GM06990 (cell line): ENCODE measurements at regions not wholly inside any gene's neighbourhood (a gene's known extent, or its start where the extent isn't known, plus 50 kb on each side); places are given as distances from the start of the nearest gene placed in this dataset.

Experiments used
- DNase-seq: peaks from one replicate; pipeline ENCODE4 v3.0.0-alpha.2; 2011; ENCODE audit not compliant: insufficient read length; ENCODE audit errors: extremely low read depth
- H3K27me3 ChIP-seq: replicated peaks from 2 replicates; pipeline ENCODE4 v1.6.0; 2011; ENCODE audit warnings: low read length; ENCODE audit not compliant: control insufficient read depth, insufficient read depth
- H3K36me3 ChIP-seq: 2 replicates; pipeline ENCODE4 v1.5.1; 2011; ENCODE audit warnings: low read length; ENCODE audit not compliant: control insufficient read depth, insufficient read depth
- H3K4me3 ChIP-seq: replicated peaks from 2 replicates; pipeline ENCODE4 v1.5.1; 2011; ENCODE audit warnings: low read depth, mild to moderate bottlenecking, control low read depth, low read length
- CTCF ChIP-seq: IDR thresholded peaks from 2 replicates; pipeline ENCODE4 v1.5.1; 2011; ENCODE audit warnings: low read length, control low read depth, mild to moderate bottlenecking, inconsistent platforms; ENCODE audit not compliant: insufficient read depth, poor library complexity, severe bottlenecking

- no peak for DNase-seq
- H3K27me3 ChIP-seq: no peaks in the 10 kb centered on the region
Observed at GRCh38 chr4:106766519-106766918, 269.6 kb downstream of the DKK2 start.

GRCh38 chr4:106764774-106765173, 271.3 kb downstream of the DKK2 start:
- no peak overlapping the region for H3K4me3 ChIP-seq
- no peaks in the 10 kb centered on the region for H3K27me3 ChIP-seq
- TF ChIP-seq CTCF: no peak
- no peak for DNase-seq
- H3K36me3 ChIP-seq: no peaks in the 10 kb centered on the region

More at GRCh38 chr4:106766519-106766918, 269.6 kb downstream of the DKK2 start:
- TF ChIP-seq CTCF: no peak
- H3K36me3 ChIP-seq: no peaks in the 10 kb centered on the region
- H3K4me3 ChIP-seq: no peak overlapping the region

- no peak for TF ChIP-seq CTCF
- Histone ChIP-seq H3K36me3 (no peaks in the 10 kb centered on the region), H3K27me3 (no peaks in the 10 kb centered on the region), H3K4me3 (no peak overlapping the region)
- no peak for DNase-seq
Observed at GRCh38 chr4:106762666-106763443, 273.3 kb downstream of the DKK2 start.

- TF ChIP-seq CTCF: no peak
- no peaks in the 10 kb centered on the region for H3K36me3 ChIP-seq
- no peak for DNase-seq
- H3K4me3 ChIP-seq: no peak overlapping the region
- no peaks in the 10 kb centered on the region for H3K27me3 ChIP-seq
Observed at GRCh38 chr4:106753426-106753825, 282.7 kb downstream of the DKK2 start.

GRCh38 chr4:106746451-106746850, 289.7 kb downstream of the DKK2 start:
- H3K36me3 ChIP-seq: no peaks in the 10 kb centered on the region
- no peak for DNase-seq

More at GRCh38 chr4:106746451-106746850, 289.7 kb downstream of the DKK2 start:
- TF ChIP-seq CTCF: no peak
- Histone ChIP-seq H3K4me3 (no peak overlapping the region), H3K27me3 (no peaks in the 10 kb centered on the region)
